WERI-Rb-1 (cell line): ENCODE measurements at regions not wholly inside any gene's neighbourhood (a gene's known extent, or its start where the extent isn't known, plus 50 kb on each side); places are given as distances from the start of the nearest gene placed in this dataset.

Experiments
- DNase-seq: peaks from one replicate; pipeline ENCODE4 v3.0.0-alpha.2; 2020
- H3K27ac ChIP-seq: fragments of 250-450 bp; sonication (Bioruptor Pico); 2 replicates; pipeline ENCODE4 v1.5.1; 2020; ENCODE audit warnings: mild to moderate bottlenecking, moderate library complexity
- H3K27me3 ChIP-seq: fragments of 250-450 bp; sonication (Bioruptor Pico); 2 replicates; pipeline ENCODE4 v1.5.1; 2021; ENCODE audit warnings: mild to moderate bottlenecking, low read depth, moderate library complexity; ENCODE audit not compliant: insufficient read depth, severe bottlenecking
- H3K36me3 ChIP-seq: fragments of 250-450 bp; sonication (Bioruptor Pico); 2 replicates; pipeline ENCODE4 v1.5.1; 2020; ENCODE audit warnings: mild to moderate bottlenecking, moderate library complexity
- H3K4me3 ChIP-seq: 2 replicates; pipeline ENCODE4 v1.5.1; 2011; ENCODE audit warnings: low read depth, mild to moderate bottlenecking, control low read depth, low read length
- H3K9me3 ChIP-seq: fragments of 250-450 bp; sonication (Bioruptor Pico); 2 replicates; pipeline ENCODE4 v1.5.1; 2021; ENCODE audit warnings: mild to moderate bottlenecking, moderate library complexity; ENCODE audit not compliant: severe bottlenecking
- TF ChIP-seq, protein P1 (sequence below): IDR thresholded peaks from 2 replicates; pipeline ENCODE4 v1.5.1; 2011; ENCODE audit warnings: low read depth, mild to moderate bottlenecking, control low read depth, inconsistent platforms, low read length

DNA sequence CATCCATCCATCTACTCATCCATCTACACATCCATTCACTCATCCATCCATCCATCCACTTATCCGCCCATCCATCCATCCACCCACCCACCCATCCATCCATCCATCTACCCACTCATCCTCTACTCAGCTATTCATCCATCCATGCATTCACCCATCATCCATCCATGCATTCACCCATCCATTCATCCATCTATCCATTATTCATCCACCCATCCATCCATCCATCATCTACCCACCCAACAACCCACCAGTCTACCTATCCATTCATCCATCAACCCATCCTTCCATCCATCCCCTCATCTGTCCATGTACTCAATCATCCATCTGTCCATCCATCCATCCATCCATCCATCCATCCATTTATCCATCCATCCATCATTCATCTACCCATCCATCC lies 972.7 kb downstream of the BRD1 start:
- H3K9me3 ChIP-seq = no peaks in the 10 kb centered on the region
- TF ChIP-seq, protein P1, sequence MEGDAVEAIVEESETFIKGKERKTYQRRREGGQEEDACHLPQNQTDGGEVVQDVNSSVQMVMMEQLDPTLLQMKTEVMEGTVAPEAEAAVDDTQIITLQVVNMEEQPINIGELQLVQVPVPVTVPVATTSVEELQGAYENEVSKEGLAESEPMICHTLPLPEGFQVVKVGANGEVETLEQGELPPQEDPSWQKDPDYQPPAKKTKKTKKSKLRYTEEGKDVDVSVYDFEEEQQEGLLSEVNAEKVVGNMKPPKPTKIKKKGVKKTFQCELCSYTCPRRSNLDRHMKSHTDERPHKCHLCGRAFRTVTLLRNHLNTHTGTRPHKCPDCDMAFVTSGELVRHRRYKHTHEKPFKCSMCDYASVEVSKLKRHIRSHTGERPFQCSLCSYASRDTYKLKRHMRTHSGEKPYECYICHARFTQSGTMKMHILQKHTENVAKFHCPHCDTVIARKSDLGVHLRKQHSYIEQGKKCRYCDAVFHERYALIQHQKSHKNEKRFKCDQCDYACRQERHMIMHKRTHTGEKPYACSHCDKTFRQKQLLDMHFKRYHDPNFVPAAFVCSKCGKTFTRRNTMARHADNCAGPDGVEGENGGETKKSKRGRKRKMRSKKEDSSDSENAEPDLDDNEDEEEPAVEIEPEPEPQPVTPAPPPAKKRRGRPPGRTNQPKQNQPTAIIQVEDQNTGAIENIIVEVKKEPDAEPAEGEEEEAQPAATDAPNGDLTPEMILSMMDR = no peak
- H3K36me3 ChIP-seq = no peaks in the 10 kb centered on the region
- no peak overlapping the region for H3K27ac ChIP-seq
- H3K4me3 ChIP-seq = no peak overlapping the region
- no peaks in the 10 kb centered on the region for H3K27me3 ChIP-seq
- no peak for DNase-seq

DNA sequence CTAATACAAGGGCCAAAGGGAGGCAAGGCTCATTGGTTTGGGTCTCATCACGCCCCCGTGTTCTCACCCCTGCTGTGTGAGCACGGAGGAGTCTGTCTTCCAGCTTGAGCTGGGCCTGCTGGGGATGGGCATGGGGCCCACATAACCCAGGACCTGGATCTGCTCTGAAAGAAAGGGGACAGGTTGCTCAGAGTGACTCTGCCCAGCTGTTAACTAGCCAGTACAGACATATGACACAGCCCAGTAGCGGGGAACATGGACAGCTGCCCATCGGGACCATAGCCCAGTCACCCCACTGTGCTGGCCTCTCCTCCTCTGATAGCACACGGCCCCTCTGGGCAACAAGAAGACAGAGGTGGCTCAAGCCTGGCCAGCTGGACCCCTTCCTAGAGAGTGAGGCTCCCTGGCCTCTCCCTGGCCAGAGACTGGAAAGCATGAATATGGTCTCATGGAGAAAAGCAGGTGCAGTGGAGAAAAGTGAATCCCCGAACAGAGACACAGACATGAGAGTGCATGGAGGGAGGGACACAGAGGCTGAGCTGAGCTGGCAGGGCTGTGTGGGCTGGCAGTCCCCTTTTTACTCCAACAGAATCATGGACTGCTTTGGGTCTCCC lies 973.9 kb downstream of the BRD1 start:
- H3K4me3 ChIP-seq = no peak overlapping the region
- no peak for DNase-seq
- no peaks in the 10 kb centered on the region for H3K27me3 ChIP-seq
- TF ChIP-seq, protein P1 = no peak
- no peaks in the 10 kb centered on the region for H3K9me3 ChIP-seq
- no peaks in the 10 kb centered on the region for H3K36me3 ChIP-seq
- no peak overlapping the region for H3K27ac ChIP-seq

DNA sequence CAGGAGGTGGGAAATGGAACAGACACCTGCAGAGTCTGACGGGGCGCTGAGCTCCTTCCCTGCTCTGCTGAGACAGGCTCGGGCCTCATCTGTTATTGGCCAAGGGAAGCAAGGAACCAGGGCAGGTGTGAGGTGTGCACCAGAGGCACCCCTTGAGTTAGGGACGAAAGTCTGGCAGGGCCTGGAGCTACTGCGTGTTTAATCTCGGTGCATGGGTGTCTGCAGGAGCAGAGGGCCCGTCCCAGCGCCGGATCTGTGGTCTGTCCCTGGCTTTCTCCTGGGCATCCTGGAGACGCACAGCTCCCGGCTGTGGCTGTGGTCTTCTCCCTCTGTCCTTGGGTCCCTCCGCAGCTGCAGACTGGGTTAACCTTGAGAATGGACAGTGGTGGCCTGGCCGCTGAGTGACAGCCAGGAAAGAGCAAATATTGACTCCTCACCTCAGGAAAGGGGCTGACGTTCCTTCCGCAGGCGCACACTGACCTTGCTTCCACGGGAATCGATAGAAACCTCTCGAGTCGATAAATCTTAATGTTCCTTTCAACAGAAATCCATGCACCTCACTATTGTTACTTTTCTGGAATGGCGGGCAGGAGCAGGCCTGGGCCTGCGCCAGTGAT lies 975.6 kb downstream of the BRD1 start:
- no peak for DNase-seq
- Histone ChIP-seq H3K36me3 (no peaks in the 10 kb centered on the region), H3K27me3 (no peaks in the 10 kb centered on the region), H3K4me3 (no peak overlapping the region), H3K27ac (no peak overlapping the region), H3K9me3 (no peaks in the 10 kb centered on the region)
- TF ChIP-seq, protein P1 = no peak

DNA sequence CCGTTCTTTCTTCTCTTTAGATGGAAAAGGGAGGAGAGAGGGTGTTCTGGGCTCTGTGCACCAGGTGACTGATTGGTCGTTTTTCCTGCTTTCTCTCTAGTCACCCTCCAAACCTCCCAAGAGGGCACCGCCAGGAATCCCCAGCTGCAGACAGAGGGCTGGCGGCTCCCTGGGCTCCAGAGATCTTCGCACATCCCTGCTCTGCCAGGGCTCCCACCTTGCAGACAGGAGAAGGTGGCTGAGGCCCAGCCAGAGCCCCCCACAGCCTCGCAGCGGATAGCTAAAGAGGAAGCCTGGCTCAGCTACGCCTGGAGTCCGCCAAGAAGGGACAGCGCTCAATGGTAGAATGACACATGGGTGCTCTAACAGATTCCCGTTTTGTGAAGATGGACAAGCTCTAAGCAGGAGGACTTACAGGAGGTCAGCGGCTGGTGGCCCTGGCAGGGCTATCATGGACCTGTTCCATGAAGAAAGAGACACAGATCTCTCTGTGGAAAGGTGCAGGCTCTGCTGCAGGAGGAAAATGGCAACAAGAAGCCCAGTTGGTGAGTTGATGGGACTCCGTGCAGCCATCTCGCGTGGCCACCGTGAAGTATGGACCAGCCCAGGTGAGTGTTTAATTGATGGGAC lies 976.9 kb downstream of the BRD1 start:
- Histone ChIP-seq H3K27me3 (no peaks in the 10 kb centered on the region), H3K9me3 (no peaks in the 10 kb centered on the region), H3K36me3 (no peaks in the 10 kb centered on the region), H3K4me3 (no peak overlapping the region), H3K27ac (no peak overlapping the region)
- TF ChIP-seq, protein P1 = no peak
- no peak for DNase-seq

DNA sequence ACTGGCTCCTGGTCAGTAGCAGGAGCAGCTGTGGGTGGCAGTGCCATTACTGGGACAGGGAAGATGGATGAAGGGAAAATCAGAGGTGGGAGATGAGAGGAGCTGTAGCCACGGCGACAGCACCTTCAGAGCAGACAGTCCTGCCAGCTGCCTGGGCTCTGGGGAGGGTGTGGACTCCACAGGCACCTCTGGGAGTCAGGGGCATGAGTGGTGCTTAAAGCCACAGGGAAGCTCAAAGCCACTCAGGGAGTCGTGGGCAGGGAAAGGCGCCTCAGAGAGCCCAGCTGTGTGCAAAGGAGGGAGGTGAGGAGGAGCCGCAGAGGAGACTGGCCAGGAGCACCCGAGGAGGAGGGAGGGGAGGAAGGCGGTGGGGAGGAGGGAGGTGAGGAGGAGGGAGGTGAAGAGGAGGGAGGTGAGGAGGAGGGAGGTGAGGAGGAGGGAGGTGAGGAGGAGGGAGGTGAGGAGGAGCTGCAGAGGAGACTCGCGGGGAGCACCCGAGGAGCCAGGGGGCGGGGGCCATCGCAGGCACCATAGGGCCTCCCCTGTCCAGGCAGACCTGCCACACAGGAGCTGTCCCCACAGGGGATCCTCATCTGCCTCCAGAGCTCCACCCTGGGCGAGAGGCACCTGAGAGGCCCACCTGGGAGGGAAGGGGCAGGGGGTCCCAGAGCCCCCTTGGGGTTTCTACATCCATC lies 977.6 kb downstream of the BRD1 start:
- DNase-seq = no peak
- Histone ChIP-seq H3K36me3 (no peaks in the 10 kb centered on the region), H3K27me3 (no peaks in the 10 kb centered on the region), H3K27ac (no peak overlapping the region), H3K9me3 (no peaks in the 10 kb centered on the region), H3K4me3 (no peak overlapping the region)
- TF ChIP-seq, protein P1 = no peak
